DMS 273 treated with DMSO at 0.1 percent for 48 hours (cell line): ENCODE measurements at regions not wholly inside any gene's neighbourhood (a gene's known extent, or its start where the extent isn't known, plus 50 kb on each side); places are given as distances from the start of the nearest gene placed in this dataset.

Source experiments
- DNase-seq: peaks from one replicate; lab custom pipeline; 2025; lab: John Stamatoyannopoulos, UW

DNA sequence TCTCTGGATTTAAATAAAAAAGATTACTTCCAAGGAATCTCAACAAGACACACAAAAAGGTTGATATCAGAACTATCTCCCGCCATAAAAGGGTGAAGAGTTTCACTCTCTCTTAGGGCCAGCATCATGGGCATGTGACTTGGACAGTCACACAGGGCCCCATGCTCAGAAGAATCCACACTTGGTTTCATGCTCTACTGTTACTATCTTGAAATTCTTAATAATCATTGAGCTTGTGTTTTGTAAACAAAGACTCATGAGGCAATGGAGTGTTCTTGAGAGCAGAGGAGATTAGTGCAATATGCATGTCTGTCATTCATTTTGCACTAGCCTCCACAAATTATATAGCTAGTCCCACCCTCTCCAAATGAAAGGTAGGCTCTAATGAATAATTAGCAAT is 58.4 kb downstream of the HMHB1 start:
- DNase-seq: no peak

GRCh38 chr5:143870871-143871632 is 59.1 kb downstream of the HMHB1 start:
- DNase-seq: no peak

DNA sequence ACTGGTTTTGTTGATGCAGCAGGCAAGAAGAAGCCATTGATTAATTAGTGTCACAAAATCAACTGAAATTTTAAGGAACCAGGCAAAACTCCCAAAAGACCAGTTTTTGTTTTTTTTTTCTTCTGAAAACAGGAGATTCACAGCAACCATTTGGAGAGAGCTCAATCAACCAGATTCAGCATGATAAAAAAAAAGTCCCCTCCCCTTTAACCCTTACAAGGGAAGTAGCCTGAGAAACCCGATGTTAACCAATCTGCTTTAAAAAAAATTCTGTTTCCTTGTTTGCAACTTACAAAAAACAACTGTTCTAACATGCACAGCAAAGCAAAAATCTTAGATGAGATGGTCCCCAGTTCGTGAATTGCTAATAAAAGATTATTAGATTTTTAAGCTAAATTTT is 59.7 kb downstream of the HMHB1 start:
- no peak for DNase-seq

DNA sequence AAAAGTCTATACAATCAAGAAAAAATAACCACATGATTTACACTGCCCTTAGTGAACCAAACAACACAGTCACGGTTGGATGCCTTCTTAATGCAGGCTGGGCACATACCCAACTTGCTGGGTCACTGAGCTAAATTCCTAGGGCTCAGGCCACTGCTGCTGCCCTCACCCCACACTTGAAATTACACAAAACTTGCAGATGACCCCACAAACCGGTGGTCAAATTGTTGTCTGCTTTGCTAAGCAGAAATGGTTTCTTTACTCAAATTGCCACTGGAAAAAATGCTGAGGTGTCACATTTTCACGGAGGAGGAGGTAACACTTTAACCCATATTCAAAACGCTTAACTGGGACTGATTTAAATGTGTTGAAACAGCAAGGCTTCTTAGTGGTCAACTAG is 62.4 kb downstream of the HMHB1 start:
- no peak for DNase-seq

DNA sequence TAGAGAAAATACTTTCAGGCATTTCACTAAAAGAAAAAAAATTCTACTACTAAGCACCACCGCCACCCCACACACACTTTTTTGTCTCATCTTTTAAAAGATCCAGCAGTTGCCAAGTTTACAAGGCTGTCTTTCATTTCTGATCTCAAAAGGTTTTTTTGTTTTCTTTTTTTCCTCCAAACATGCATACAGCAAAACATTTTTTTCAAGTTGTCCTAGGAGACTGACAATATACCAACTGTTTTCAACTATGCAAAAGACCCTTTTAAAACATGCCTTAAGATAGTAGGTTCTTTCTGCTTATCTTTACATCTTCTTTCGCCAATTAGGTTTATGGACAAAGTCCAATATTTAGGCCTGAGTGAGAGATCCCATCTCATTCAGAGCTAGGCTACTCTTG is 65.2 kb downstream of the HMHB1 start:
- no peak for DNase-seq

DNA sequence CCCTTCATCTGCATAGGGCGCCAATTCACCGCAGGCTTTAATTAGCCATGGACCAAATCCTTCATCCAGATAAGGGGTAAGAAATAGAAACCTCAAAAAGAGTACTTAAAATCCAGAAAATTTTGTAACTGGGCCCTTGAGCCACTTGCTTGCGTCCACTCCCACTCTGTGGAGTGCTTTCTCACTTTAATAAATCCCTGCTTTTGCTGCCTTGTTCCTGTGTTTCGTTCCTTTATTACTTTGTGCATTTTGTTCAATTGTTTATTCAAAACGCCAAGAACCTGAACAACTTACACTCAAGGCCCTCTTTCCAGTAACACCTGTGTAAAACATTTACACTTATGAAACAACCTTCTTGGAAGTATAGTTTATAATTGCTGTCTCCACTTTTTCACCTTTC is 66.5 kb downstream of the HMHB1 start:
- DNase-seq: no peak

DNA sequence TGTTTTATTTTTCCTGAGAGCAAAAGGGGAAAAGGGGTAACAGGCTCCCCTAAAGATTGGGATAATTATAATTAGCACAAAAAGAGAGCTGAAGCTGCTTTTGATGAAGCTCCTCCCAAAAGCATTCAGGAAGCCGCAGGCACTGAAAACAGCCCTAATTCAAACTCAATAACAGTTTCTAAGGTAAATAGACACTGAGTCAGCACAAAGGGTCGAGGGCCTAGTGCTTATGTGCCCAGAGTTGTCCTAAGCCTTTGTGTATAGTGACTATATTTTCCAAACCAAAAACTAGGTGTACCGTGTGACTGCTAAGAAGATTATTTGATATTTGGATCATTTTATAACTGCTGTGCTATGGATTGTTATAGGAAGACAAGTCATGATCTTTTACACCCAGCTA is 67.7 kb downstream of the HMHB1 start:
- no peak for DNase-seq

DNA sequence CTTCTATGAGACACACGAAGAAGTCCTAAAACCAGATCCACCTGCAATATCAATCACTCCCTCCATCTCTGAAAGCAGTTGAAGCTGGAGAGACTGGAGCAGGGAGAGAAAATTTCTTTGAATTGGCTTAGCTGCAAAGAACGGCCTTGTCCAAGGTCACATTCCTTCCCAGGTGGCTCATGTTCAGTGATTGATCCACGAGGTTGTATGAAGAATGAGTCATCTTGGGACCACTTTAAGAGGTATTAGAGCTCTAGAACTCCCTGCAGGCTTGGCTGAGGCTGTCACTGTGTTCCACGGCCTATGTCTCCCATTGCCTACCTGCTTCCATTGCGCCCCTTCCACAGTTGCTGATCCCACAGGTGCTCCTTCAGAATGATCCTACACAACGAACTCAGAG is 68.2 kb downstream of the HMHB1 start:
- no peak for DNase-seq

GRCh38 chr5:143882520-143882919 is 70.6 kb downstream of the HMHB1 start:
- DNase-seq: no peak

GRCh38 chr5:143886096-143886495 is 74.1 kb downstream of the HMHB1 start:
- peak; percentile 63 for DNase-seq

- peak; percentile 55 for DNase-seq
Measured at GRCh38 chr5:143886651-143887638, 75.0 kb downstream of the HMHB1 start.

DNA sequence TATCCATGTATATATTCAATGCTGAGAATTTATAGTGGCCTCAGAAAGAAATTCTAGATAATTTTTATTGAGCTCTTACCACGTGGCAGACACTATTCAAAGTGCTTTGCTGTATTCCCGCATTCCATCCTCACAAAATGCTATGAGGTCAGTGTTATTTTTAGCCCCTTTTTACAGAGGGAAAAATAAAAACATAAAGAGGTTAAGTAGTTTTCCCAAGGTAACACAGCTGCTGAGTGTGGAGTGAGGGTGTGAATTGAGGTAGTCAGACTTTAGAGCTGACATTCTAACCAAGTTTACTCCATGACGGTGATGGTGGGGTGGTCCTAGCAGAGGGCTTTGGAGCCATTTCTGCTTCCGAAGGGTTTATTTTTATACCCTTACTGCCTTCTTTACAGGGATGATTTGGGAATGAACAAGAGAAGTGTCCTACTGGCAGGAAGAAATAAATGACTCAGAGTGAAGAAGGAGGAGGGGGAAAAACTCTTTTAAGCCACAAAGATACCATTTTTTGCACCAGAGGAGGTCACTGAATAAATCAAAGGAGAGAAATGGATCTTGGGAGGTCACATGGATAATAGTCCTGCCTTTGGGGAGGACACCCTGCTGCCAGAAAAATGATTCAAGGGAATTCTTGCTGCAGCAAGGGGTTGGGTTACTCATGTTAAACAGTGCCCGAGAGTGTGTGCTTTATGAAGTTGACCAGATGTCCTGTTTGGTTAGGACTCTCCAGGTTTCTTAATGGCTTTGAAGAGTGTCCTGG is 76.1 kb downstream of the HMHB1 start:
- DNase-seq: peak; percentile 63

GRCh38 chr5:143888912-143889311 is 77.0 kb downstream of the HMHB1 start:
- no peak for DNase-seq

- peak; percentile 34 for DNase-seq
Measured at GRCh38 chr5:143889986-143890385, 78.0 kb downstream of the HMHB1 start.

- peak; percentile 81 for DNase-seq
Measured at GRCh38 chr5:143890487-143890886, 78.5 kb downstream of the HMHB1 start.

DNA sequence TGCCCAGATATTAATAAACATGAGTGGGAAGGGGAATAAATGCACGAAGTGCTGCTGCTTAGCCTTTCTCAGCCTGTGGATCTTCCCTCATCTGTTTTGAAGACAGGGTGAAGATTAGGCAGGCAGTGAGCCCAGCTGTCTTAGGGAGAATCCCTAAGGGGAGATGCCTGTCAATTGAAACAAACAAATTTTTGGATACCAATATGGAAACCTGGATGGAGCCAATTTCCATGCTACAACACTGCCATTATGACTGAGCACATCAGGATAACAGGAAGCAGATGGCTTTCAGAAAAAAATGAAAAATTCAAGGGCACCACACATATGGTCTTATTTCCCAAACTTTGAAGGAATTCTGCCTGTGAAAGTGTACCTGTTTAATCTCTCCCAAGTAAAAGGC is 80.3 kb downstream of the HMHB1 start:
- no peak for DNase-seq

GRCh38 chr5:143892908-143893307 is 80.9 kb downstream of the HMHB1 start:
- DNase-seq: no peak

GRCh38 chr5:143893638-143894037 is 81.7 kb downstream of the HMHB1 start:
- no peak for DNase-seq

- DNase-seq: no peak
Measured at GRCh38 chr5:143896516-143896915, 84.6 kb downstream of the HMHB1 start.

- DNase-seq: no peak
Measured at GRCh38 chr5:143896966-143897365, 85.0 kb downstream of the HMHB1 start.

GRCh38 chr5:143898381-143898780 is 86.4 kb downstream of the HMHB1 start:
- no peak for DNase-seq

DNA sequence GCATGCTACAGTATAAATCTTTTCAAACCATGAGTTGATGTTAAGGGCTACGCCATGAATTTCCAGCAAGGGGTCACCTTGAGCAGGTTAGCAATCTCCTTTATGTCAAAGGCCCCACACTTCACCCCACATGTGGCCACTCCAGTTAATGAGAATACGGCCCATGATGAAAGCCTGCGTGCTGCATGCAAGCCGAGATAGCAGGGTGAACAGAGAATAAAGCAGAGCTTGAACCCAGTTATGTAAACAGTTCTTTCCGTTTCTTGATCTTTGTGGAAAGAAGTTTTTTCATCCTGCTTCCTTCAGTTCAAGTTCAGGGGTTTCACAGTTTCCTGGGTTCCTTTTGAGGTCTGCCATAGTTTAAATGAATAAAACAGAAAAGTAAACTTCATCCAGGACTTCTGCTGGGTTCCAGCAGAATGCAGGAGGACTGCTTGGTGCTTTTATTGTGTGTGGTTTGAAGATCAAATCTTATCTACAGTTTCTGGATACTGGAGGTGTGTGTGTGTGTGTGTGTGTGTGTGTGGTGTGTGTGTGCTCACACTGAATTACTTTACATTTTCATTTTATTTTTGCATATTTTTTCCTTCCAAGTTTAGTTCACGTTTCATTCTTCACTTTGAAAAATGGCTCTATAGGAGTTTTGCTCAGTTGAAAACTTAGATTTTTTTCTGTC is 87.1 kb downstream of the HMHB1 start:
- DNase-seq: no peak
